ENCODE measurements at regions not wholly inside any gene's neighbourhood (a gene's known extent, or its start where the extent isn't known, plus 50 kb on each side); places are given as distances from the start of the nearest gene placed in this dataset.
"Not testable (repeated sequence)": the region's sequence is repeated elsewhere in the genome, so short reads cannot be mapped to it uniquely, and the experiment has no call there.

DNA sequence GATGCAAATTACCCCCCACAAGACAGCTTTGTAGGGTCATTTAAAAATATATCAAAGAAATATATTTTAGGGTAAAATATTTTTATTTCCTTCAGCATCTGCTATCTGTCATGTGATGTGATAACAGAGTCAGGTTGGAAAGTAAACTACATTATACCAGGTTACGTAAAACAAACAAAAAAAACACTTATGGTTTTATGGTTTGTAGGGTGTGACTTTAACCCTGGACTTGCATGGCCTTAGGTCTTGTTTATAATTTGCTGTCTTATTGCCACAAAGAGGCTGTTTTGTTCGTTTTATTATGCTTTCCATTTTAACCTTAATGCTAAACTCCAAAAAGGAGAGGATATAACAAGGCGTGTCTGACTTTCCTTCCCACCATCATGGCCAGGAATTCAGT is 244.5 kb upstream of the MME start:
- DNase-seq (ENCODE audit: low spot score) (no peak), FAIRE-seq (no peak)

DNA sequence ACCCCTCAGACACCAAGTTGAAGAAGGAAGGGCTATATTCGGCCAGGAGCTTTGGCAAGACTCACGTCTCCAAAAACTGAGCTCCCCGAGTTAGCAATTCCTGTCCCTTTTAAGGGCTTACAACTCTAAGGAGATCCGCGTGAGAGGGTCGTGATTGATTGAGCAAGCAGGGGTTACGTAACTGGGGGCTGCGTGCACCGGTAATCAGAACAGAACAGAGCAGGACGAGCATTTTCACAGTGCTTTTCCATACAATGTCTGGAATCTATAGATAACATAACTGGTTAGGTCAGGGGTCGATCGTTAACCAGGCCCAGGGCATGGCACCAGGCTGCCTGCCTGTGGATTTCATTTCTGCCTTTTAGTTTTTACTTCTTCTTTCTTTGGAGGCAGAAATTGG is 245.3 kb upstream of the MME start:
- FAIRE-seq; DNase-seq (ENCODE audit: low spot score): not testable (repeated sequence)

DNA sequence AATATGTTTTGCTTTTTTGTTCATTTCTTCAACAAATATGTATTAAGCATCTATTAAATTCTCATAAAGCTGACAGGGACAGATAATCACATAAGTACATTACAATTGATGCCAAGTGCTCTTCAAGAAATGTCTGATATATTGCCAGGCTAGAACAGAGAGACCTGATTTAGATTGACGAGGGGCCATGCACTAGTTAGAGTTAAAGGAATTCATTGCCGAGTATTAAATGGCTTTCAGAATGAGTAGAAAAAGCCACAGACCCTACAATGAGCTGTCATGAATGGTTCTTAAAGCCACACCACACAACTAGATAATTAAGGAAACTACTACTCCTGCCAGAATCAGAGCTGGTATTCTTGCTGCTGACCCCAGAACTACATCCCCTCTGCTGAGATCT is 250.2 kb upstream of the MME start:
- DNase-seq (ENCODE audit: low spot score) = no peak
- no peak for FAIRE-seq

DNA sequence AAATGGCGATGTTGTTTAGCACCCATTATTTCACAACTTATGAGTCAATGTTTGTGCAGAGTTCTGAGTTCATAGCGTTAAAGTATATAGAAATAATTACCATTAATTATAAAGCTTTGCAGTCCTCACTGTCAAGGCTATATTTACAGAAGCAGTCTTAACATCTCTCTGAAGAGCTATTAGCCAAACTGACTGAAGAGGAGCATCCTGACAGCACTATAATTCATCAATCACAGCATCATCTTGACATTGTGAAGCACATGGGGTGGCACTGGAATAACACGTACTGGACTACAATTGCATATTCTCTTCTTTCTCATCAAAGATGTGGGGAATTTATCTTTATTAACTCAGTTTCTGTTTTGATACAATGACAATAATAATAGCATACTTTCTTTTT is 260.6 kb upstream of the MME start:
- DNase-seq (ENCODE audit: low spot score) = no peak
- no peak for FAIRE-seq

DNA sequence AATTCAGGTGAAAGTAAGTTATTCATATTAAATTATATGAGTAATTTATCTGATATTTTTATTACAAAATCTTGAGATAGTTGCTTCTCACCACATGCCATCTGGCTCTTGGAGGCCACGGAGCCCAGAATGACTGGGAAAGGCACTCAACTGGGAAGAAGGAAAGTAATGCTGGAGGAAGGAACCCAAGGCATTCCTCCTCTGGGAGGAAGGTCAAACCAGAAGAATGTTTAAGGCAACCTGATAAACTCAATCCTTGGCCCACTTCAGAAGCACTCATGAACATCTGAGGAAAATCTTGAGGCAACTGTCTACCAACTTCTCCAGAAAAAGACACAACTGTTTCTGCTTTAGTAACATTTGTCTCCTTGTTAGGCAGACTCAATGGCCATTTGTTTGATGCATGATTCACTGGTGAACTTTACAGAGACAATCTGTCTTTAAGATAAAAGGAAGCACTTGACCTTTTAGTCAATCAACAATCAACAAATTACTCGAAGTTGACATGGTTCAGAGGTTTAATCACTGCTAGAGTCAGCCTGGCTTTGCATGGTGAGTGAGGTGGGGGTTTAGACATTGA is 261.4 kb upstream of the MME start:
- DNase-seq (ENCODE audit: low spot score) = no peak
- FAIRE-seq = no peak

DNA sequence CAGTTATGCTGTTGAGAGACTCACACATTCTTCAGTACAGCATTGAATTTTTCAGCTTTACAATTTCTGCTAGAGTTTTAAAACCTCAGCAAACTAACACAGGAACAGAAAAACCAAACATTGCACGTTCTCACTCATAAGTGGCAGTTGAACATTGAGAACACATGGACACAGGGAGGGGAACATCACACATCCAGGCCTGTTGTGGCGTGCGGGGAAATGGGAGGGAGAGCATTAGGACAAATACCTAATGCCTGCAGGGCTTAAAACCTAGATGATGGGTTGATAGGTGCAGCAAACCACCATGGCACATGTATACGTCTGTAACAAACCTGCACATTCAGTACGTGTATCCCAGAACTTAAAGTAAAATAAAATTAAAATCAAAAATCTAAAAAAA is 270.1 kb upstream of the MME start:
- not testable (repeated sequence) for DNase-seq (ENCODE audit: low spot score); FAIRE-seq

DNA sequence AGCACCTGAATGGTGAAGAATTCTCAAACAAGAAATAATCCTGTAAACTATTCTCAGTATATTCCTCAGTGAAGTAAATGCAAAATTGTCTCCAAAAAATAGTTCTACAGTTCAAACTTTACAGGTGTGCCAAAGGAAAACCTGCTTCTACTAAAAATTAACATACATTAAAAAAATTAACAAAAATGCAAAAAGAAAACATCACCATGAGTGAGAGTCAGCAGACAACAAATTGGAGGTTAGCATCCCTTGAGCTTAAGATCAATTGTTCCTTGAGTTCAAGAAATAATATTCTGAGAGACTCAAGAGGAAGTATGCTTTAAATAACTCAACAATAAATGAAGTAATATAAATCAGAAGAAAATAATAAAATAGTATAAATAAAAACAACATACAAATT is 278.4 kb upstream of the MME start:
- no peak for FAIRE-seq

DNA sequence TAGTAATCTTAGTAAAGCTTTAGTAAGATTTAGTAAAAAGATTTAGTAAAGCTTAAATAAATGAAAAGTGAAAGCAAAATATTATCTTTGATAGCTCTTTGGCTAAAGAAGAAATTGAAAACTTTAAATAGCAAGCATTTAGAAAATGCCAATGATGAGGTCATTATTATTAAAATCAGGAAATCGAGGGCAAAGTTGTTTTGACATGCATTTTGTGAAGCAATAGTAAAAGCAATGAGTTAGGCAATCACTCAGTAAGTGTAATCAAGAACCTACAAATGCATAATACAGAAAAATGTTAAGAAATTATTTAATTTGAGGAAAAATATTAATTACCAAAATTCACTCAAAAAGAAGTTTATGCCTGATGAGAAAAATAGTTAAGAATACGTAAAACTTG is 280.3 kb upstream of the MME start:
- DNase-seq (ENCODE audit: low spot score) (no peak), FAIRE-seq (no peak)

More for the DNA sequence above, 278.4 kb upstream of the MME start:
- no peak for DNase-seq (ENCODE audit: low spot score)

DNA sequence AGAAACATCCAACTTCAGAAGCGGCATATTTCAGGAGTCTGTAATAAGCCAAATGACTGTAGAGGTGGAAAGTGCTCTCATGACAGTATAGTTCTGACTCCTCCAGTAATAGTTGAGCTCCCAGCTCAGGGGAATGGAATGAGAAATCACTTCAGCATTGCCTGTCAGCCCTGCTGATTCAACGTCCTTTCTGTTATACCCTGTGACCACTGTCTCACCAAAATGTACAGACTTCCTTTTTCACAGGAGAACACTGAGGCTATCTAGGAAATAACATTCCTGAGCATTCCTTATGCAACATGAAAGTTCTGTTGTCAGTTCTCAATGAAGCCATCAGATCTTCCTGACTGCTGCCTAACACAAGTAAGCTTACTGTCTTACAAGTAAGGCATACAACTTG is 284.5 kb upstream of the MME start:
- DNase-seq (ENCODE audit: low spot score) (peak; percentile 94), FAIRE-seq (peak; percentile 88)

DNA sequence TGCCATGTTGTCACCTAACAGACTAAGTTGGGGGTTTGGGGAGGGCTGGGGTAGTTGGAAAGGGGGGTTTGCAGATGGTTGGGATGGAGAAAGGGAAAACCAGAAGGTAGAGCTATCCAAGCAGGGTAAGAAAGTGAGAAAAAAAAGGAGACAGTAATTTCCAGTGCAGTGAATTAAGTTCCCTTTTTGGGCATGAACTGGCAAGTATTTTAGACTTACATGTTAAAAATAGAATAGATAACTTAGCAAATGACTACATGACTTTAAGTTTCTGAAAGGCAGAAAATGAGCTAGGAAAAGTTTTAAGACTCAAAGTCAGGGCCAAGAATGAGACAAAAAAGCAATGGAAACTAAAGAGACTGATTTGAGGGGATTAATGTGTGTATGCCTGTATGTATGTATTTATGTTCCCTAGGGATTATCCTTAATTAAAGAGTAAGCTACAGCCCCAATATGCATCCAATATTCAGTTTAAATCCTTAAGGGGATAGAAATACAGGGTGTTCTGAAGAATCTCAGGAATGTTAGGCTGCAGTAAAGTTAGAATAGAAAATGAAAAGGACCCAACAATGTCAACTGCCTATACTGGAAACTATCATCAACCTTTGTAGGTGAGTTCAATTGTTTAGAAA is 285.2 kb upstream of the MME start:
- FAIRE-seq (no peak), DNase-seq (ENCODE audit: low spot score) (no peak)

DNA sequence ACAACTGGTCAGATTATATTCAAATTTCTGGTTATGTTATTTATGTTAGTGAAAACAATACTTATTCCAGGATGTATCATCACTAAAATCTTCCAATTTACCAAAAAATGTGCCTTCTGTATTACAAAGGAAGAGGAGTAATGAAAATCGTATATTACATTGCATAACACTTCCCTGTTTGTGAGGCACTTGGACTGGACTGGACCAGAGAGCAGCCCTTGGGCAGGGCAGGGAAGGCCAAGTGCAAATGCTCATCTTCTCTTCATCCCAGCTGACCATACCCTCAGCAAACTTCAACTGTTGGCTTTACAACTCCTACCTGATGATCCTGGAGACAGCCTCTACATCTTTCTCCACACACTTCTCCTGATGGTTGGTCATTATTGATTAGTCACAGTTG is 285.7 kb upstream of the MME start:
- DNase-seq (ENCODE audit: low spot score) (no peak), FAIRE-seq (no peak)

DNA sequence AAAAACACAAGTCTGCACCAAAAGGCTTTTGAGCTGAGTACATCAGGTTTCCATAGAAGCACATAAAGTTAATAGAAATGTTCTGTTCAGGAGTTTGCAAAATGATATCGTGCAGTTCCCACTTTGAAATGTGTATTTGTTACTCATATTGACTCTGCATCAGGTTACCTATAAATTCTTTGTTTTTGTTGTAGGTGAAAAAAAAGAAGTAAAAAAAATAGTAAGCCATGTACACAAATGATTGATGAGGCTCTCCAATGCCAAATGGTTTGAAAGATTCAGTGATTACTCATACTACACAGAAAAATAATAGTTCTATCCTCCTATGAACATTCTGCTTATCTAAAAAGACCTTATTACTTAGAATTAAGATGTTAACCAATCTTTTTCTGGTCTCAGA is 287.3 kb upstream of the MME start:
- FAIRE-seq (no peak), DNase-seq (ENCODE audit: low spot score) (no peak)

DNA sequence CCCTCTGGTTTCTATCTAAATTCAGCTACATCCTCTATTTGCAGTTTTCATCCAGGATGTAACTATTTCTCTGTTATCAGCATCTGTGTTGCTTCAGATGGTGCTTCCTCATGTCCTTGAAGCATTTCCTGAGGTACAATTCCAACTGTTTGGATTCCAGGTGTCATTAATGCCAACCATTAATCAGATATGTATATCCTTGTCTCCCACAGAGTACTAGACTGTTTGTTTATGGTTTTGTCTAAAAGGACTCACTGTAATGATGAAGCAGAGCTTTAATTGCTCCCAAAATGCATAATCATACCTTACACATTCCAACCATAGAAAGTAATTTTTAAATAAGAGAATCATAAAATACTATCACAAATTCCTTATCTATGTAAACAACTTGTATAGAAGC is 288.5 kb upstream of the MME start:
- DNase-seq (ENCODE audit: low spot score) (no peak), FAIRE-seq (no peak)

DNA sequence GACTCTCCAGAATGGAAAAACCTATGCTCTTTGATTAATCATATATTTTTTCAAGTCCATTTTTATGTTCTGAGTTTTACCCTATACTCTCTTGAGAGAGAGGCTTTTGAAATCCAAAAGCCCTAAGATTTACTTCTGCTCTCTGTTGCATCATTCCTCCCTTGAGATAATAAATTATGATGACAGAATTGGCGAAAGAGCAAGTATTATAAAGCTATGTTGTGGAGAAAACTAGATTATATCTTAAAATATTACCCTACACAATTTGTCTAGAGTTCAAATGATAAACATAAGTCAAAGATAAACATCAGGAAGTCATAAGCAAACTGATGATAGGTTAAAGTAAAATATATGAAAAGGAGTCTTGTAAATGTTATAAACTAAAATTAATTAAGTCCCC is 293.4 kb upstream of the MME start:
- no peak for FAIRE-seq
- no peak for DNase-seq (ENCODE audit: low spot score)

DNA sequence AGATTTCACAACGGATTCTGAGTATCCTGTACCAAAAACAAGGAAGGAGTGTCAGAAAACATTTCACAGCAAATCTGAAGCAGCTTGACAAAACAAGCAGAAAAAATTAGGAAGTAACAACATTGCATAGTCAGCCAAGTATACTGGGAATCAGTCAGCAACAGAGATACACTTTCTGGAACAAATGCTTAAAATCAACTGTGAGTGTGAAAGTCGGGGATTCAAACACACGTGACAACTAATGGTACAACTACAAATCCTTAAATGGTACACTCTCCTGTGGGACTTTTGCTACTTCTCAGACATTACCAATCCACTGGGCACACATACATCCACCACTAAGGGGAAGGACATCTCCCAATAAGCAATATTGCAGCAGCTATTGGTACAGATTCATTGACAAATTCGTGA is 296.6 kb upstream of the MME start:
- no peak for FAIRE-seq
- DNase-seq (ENCODE audit: low spot score) = no peak

DNA sequence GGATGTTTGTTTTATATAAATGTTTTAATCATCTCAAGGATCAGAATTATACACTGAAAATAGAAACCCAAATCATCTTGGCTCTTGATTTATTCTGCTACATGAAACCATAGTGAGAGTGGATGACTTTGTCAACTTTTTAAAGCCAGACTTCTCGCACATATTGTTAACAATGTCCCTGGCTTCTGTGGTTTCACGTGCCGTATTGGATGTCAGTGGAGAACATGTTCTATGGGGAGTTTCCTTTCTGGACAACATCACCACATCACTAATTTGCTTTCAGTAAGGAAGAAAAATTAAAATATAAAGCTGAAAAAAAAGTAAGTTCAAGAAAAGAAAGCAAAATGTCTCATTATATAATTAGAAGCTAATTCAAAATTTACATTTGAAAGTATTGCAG is 297.1 kb upstream of the MME start:
- DNase-seq (ENCODE audit: low spot score) (no peak), FAIRE-seq (no peak)

DNA sequence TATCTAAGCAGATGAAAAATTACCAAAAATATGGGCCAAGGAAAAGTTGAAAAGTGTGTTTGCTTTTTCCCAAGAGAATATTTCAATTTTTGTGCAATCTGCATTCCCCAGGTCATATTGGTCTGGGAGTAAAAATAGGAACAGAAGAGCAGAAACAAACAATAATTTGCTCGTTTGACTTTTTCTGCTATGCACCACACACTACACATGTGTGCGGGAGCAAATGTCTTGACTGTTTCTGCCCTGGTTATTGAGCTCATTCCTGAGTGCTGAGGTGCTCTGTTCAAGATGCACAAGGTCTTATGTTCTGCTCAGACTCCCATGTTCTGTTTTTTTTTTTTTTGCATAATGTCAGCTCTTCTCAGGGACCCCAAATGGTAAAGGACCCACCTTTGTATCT is 298.0 kb upstream of the MME start:
- no peak for FAIRE-seq
- DNase-seq (ENCODE audit: low spot score) = no peak

DNA sequence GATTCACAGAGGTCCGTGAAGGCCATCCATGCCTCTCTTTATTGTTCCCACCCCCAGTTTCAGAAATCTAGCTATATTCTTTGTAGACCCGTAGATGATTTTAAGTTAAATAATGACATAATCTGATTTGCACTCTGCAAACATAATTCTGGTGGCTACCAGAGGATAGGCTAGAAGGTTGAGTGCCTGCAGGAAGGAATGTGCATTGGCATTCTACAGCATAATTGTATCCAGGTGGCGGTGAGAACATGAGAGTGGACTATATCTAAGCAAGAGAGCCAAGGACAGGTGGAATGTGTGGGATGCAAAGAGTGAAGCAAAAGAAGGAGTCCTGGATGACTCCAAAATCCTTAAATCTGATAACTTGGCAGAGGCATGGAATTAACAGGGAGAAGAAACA is 298.5 kb upstream of the MME start:
- FAIRE-seq = no peak
- no peak for DNase-seq (ENCODE audit: low spot score)

DNA sequence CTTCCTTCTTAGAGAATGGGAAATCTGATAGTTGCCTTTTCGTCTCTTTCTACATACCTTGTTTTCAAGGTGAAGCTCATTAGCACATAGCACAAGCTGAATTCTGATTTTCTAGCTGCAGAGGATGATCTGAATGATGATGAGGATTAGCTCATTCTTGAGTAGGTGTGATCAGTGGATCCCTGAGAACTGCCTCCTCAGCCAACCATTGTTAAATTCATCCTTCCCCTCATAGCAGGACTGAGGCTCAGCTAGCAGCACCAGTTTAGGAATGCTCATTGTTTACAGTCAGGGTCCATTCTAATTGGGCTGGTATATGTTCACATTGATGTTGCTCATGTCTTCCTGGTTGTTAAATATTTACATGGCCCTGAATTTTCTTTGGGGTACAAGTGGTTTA is 299.9 kb upstream of the MME start:
- no peak for FAIRE-seq

DNA sequence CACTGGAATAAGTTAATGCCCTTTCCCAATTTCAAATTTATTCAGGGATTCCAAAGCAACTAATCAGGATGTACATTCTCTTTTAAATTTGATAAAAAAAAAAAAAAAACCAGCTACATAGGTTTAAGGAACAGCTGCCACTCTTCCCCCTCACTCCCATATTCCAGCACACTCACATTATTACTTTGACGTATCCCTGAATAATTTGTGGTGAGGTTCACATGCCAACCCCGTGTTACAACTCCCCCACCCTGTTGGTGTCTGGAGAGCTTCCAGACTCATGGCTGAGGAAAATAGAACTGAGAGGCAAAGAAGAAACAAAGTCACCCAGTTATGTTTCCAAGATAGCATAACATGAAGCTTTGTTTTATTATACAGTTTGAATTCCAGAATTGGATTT is 300.5 kb upstream of the MME start:
- peak; percentile 41 for DNase-seq (ENCODE audit: low spot score)
- FAIRE-seq = no peak

More for the DNA sequence above, 299.9 kb upstream of the MME start:
- no peak for DNase-seq (ENCODE audit: low spot score)

DNA sequence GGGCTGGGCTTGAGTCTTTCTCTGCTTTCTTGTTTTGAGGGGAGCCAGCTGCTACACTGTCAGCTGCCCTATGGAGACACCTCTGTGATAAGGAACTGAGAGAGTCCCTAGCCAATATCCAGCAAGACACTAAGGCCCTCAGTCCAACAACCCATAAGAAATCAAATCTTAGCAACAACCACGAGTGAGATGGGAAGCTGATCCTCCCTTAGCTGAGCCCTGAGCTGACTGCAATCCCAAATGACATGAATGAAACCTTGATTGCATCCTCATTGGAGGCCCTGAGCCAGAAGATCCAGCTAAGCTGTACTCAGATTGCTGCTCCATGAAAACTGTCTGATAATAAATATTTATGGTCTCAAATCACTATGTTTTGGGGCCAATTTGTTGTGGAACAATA is 302.1 kb upstream of the MME start:
- no peak for DNase-seq (ENCODE audit: low spot score)
- FAIRE-seq = no peak

DNA sequence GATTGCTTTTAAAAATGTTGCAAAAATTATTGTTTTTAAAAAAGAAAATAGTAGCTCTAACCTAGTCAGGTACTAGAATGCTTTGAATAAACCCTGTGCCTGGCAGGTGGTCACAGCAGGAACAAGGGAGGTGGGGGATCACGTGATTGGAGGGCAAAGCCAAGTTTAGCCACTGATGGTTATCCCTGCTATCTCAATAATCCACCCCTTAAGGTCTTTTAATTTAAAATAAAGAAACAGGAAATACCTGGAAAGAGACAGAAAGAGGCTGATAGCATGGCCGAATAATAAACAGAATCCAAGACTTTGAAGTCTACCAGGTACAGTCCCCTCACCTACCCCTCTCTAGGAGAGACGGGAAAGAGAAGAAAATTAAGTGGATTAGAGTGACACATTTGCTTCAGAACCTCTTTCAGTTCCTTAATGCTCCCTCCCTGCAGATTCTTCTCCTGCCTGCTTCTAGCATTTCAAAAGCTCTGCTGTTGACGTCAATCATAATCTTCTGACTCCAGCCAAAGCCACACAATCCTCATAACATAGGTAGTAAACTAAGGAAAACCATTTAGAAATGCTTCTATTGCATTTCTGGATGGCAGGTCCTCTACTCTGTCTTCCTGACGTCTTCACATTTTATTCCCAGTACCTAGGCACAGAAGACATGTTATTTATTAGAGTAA is 303.4 kb upstream of the MME start:
- no peak for DNase-seq (ENCODE audit: low spot score)

More for the DNA sequence above, 303.4 kb upstream of the MME start:
- no peak for FAIRE-seq
